NCI-H1417 (cell line): ENCODE measurements at regions not wholly inside any gene's neighbourhood (a gene's known extent, or its start where the extent isn't known, plus 50 kb on each side); places are given as distances from the start of the nearest gene placed in this dataset.
A peak's percentile ranks its signal among the peaks of the same experiment; 100 is the strongest.

Experiments
- DNase-seq, 3 experiments: peaks; one replicate each; lab custom pipeline; 2025; lab: John Stamatoyannopoulos, UW

GRCh38 chr3:73954506-73954905 is 329.8 kb upstream of the PDZRN3 start:
- peak in 1 of 3 experiments; percentile 19 for DNase-seq

GRCh38 chr3:73952781-73953180 is 328.0 kb upstream of the PDZRN3 start:
- DNase-seq = no peak

- DNase-seq = peak in 1 of 3 experiments; percentile 11
Observed at GRCh38 chr3:73950865-73951558, 326.3 kb upstream of the PDZRN3 start.

GRCh38 chr3:73945541-73945940 is 320.8 kb upstream of the PDZRN3 start:
- DNase-seq = no peak

GRCh38 chr3:73939985-73940384 is 315.2 kb upstream of the PDZRN3 start:
- DNase-seq = no peak

GRCh38 chr3:73933585-73933984 is 308.8 kb upstream of the PDZRN3 start:
- no peak for DNase-seq

GRCh38 chr3:73927203-73927570 is 302.4 kb upstream of the PDZRN3 start:
- DNase-seq = no peak

GRCh38 chr3:73926360-73927202 is 301.8 kb upstream of the PDZRN3 start:
- DNase-seq = peak in 1 of 3 experiments; percentile 8

GRCh38 chr3:73925011-73925410 is 300.3 kb upstream of the PDZRN3 start:
- DNase-seq = no peak

GRCh38 chr3:73924048-73924447 is 299.3 kb upstream of the PDZRN3 start:
- DNase-seq = no peak

- no peak for DNase-seq
Observed at GRCh38 chr3:73917643-73918042, 292.9 kb upstream of the PDZRN3 start.

GRCh38 chr3:73915886-73916285 is 291.1 kb upstream of the PDZRN3 start:
- DNase-seq = no peak

GRCh38 chr3:73908218-73908617 is 283.5 kb upstream of the PDZRN3 start:
- no peak for DNase-seq

GRCh38 chr3:73901686-73902085 is 276.9 kb upstream of the PDZRN3 start:
- no peak for DNase-seq

GRCh38 chr3:73894474-73895213 is 269.9 kb upstream of the PDZRN3 start:
- DNase-seq = no peak

- no peak for DNase-seq
Observed at GRCh38 chr3:73893089-73893488, 268.3 kb upstream of the PDZRN3 start.

- no peak for DNase-seq
Observed at GRCh38 chr3:73885862-73886261, 261.1 kb upstream of the PDZRN3 start.

- DNase-seq = no peak
Observed at GRCh38 chr3:73884361-73884760, 259.6 kb upstream of the PDZRN3 start.

GRCh38 chr3:73883497-73883896 is 258.8 kb upstream of the PDZRN3 start:
- no peak for DNase-seq

GRCh38 chr3:73874606-73875369 is 250.0 kb upstream of the PDZRN3 start:
- DNase-seq = peak in 2 of 3 experiments; percentile 56 to 88

- DNase-seq = no peak
Observed at GRCh38 chr3:73874161-73874560, 249.4 kb upstream of the PDZRN3 start.
